ENCODE measurements at regions not wholly inside any gene's neighbourhood (a gene's known extent, or its start where the extent isn't known, plus 50 kb on each side); places are given as distances from the start of the nearest gene placed in this dataset.

- TF ChIP-seq POLR2A (IDR thresholded peaks at IDR 0.05; ENCODE audit: low read length) (no peak), GATA1 (IDR thresholded peaks at IDR 0.05; ENCODE audit: low read depth, low read length) (no peak)
These were observed 74.7 kb upstream of the ANXA1 start for GRCh38 chr9:73076970-73077369.

Data from erythroblast (primary cell).